SKM-1 treated with dmso at 0.1 percent for 144 hours (cell line): ENCODE measurements at regions not wholly inside any gene's neighbourhood (a gene's known extent, or its start where the extent isn't known, plus 50 kb on each side); places are given as distances from the start of the nearest gene placed in this dataset.

ENCODE experiments used
- DNase-seq: peaks from one replicate; lab custom pipeline; 2025; ENCODE audit not compliant: unreplicated experiment; lab: John Stamatoyannopoulos, UW

DNA sequence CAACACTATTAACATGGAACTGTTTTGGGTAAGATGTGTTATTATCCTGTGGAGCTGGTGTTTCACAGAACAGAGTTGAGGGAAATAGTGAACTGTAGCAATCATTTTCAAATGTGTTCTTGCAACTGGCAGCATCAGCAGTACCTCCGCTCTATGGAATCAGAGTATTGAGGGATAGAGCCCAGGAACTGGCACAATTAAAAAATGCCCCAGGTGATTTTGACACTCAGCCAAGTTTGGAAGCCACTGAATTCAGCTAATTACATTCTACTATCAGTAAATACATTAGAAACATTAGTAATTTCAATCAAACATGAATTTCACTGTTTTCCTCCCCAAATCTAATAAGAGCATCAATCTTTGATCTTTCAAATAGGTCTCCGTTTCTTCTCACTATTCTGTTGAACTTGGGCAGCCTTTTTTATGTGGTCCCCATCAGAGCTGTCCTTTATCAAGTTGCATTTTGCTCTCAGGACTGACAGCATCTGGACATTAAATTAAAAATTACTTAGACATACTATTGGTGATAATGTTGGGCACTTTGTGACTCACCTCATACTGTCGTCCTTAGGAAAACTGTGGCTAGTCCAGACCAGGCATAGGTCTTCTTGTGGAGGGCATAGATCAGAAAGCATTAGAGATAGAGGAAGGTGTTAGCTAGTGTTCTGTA, 251.5 kb downstream of the DHX35 start:
- DNase-seq: no peak

DNA sequence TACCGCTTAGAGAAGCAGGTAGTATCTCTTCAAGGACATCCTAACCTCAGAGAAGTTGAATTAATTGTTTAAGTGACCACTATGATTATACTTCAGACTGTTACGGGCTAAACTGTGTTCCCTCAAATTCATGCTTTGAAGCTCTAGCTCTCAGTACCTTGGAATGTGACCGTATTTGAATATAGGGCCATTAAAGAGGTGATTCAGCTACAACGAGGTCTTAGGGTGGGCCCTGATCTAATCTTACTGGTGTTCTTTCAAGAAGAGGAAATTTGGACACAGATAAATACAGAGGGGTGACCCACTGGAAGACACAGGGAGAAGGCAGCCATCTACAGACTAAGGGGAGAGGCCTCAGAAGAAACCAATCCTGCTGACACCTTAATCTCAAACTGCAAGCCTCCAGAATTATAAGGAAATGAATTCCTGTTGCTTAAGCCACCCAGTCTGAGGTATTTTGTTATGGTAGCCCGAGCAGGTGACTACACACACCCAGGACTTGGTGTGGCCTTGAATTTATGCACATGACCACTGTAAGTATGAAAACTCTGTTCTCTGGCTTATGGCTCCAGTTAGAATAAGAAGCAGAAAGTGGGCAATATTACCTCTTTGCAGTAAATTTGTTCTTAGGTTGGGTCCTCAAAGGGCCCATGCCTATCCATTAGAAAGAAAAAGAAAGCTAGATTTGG, 249.1 kb downstream of the DHX35 start:
- DNase-seq: no peak

DNA sequence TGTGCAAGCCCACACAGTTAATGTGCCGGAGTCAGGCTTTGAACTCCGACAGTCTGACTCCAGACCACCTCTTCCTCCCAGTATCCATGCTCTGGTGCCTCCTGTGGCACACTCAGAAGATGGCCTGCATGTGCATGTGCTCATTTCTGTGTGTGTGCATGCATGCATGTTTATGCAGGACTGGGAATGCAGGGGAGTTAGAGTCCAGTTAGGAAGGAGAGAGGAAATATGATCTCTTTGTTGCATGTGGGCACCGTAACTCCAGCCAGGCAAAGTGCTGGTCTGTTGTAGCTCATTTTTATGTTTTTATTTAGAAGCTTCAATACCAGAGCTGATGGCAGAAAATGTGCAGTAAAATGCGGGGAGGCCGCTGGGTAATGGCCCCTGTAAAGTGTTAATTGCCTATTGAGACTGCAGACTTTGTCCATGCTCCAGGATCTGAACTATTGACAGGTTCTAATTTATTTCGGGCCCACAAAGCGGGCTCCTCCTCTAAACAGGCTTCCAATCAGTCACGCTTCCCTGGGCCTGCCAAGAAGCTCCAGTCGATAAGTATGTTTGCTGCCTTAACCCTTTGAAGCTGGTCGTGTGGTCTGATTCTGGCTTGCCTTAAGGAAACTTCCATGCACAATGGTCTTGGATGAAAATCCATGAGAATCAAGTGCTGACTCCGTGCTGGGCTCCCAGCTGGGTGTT, 248.3 kb downstream of the DHX35 start:
- no peak for DNase-seq

DNA sequence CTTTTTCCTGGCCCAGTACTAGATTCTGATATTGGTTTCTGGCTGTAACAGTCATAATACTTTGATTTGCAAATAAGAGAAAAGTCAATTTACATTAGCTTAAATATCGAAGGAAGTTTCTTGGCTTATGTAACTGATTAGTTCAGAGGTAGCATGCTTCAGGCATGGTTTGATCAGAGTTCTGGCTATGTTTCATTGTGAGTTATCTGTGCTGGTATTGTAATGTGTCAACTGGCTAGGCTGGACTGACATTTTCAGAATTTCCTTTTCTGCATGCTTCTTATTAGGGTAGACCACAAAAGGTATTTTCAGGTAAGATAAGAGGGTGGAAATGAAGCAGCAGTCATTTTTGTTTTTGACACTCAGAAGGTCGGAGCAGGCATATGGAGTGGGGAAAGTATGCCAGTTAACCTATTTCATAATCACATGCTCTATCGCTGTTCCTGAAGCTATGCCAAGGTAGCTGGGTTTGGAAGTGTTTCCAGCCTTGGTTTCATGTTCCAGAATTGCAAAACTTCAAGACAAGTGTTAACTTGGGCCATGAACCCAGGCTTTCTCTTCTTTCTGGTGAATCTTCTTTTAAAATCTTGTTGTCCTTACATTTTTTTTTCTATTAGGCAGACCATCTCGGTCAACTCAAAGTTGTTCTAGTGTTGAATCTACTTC, 244.9 kb downstream of the DHX35 start:
- DNase-seq: no peak

DNA sequence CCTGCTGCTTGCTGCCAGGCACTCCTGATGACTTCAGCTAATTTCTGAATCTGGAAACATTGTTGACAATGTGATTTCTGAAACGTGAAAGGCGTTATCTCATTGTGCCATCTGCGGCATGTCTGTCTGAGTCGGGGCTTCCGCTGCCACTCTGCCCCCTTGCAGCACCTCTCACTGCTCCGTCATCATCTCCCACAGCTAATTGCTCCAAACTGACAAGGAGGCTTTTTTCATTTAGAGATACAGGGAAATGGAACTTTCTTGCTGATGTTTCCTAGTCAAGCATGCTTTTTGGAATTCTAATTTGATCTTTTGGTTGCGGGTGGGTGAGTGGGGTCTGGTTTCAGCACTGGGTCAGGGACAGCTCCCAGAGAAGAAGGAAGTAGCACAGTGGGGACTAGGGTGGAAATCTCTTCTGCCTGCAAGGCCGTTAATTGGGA, 233.5 kb downstream of the DHX35 start:
- DNase-seq: no peak

- DNase-seq: no peak
Measured at GRCh38 chr20:39190666-39191570, 228.8 kb downstream of the DHX35 start.

DNA sequence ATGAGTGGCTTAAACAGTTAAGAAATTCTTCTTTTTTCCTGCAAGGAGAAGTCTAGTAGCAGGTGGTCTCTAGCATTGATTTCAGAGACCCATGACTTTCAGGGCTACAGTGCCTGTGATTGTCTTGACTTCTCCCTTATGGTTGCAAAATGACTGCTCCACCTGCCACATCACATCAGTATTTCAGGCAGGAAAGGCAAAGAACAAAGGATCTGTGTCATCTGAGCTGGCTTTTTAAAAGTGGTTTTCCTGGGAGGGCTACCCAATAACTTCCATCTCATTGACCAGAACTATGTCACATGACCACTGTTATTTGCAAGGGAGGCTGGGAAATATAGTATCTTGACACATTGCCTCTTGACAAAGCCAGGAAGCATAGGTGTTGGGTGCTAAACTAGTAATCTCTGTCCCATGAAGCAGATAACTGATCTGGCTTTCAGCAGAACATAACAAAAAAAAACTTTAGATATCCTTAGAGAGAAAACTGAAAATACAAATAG, 226.2 kb downstream of the DHX35 start:
- no peak for DNase-seq

- no peak for DNase-seq
Measured at GRCh38 chr20:39181490-39181889, 219.3 kb downstream of the DHX35 start.

DNA sequence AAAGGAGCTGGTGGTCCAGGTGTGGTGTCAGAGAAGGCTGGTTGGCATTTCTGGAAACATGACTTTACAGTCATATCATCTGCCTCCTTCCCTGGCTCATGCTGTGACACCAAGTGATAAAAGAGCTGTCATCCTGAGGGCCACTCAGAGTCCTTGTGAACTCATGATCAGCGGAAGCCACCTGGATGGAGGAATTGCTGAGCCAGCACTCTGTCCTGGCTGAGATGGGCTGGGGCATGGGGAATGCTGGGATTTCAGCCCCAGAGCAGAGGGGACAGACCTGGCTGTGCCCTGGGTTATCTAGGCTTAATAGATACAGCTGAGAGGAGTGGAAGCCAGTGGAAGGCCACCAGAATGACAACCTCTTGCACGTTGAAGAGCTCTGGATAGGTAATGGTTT, 214.3 kb downstream of the DHX35 start:
- no peak for DNase-seq

- no peak for DNase-seq
Measured at GRCh38 chr20:39170896-39171463, 208.8 kb downstream of the DHX35 start.

- no peak for DNase-seq
Measured at GRCh38 chr20:39165099-39165498, 203.0 kb downstream of the DHX35 start.

DNA sequence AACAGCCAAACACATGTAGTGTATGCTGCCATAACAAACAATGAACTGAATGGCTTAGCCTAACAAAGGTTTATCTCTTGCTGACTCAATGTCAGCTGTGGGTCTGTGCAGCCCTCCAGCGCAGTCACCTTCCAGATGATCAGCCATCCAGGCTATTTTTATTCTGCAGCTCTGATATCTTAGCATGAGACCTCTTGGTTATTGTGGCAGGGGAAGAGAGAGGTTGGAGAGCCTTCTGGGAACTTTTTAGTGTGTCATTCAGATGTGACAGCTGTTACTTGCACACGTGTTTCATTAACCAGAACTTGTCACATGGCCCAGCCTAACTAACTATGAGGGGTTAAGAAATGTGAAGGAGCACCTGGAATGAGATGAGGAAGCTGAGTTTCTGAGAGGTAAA, 202.5 kb downstream of the DHX35 start:
- DNase-seq: no peak

- DNase-seq: no peak
Measured at GRCh38 chr20:39163993-39164392, 201.8 kb downstream of the DHX35 start.

DNA sequence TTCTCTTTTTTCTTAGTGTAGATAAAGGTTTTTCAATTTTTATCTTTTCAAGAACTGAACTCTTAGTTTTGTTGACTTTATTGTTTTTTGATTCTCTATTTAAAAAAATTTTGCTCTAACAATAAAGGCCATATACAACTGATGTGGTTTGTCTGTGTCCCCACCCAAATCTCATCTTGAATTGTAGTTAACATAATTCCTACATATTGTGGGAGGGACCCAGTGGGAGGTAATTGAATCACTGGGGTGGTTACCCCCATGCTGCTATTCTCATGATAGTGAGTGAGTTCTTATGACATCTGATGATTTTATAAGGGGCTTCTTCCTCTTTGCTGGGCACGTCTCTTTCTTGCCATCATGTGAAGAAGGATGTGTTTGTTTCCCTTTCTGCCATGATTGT, 199.8 kb downstream of the DHX35 start:
- no peak for DNase-seq

- DNase-seq: no peak
Measured at GRCh38 chr20:39155971-39156370, 193.8 kb downstream of the DHX35 start.

DNA sequence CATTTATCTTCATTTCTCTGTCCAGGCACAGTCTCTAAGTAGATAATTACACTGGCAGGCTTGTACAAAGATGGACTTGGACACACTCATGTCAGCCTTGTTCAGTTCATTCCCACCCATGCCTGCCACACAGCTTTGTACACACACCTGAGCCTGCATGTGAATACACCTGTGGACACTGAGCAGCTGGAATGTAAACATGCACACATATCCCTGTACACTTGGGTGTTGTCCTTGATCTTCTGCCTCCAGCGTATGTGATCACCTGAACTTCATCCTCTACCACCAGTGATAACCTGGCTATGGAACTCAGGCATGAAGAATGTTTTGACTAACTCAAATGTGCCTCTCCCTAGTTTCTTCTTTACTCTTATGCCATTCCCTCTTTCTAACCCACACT, 190.6 kb downstream of the DHX35 start:
- no peak for DNase-seq

- no peak for DNase-seq
Measured at GRCh38 chr20:39152126-39152525, 190.0 kb downstream of the DHX35 start.

- DNase-seq: no peak
Measured at GRCh38 chr20:39150501-39150900, 188.4 kb downstream of the DHX35 start.

DNA sequence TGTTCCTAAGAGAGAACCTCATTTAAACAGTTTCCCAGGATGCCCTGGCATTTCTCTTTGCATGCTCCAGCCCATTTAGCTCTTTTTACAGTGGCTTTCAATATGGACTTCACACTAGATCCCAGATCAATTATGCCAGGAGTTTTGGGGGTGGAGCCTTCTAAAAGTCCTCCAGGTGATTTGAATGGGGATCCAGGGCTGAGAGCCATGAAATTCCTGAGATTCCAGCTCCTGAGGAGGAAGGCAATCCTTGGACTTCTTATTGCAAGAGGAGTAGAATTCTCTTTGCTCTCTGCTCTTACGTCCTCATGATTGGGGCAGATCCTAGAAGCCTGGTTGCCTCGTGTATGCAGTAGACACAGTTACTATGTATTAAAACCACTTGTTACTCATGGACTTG, 184.2 kb downstream of the DHX35 start:
- no peak for DNase-seq

DNA sequence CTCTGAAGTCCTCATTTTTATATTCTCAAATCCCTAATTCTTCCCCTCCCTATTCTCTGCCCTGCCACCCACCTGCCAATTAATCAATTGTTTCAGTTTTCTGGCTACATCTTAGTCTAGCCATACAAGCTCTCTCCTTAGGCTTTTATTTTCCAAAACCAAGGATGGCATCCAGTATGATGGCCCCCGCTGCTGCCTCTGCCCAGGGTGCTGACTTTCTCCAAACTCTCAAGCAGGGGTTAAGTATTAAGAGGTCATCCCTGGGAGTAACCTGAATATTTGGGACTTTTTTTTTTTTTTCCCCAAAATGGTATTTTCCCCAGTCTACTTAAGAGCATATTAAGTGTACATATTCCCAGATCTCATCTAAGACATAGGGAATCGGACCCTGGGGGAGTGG, 183.8 kb downstream of the DHX35 start:
- DNase-seq: no peak
